Fibroblast of lung (primary cell): ENCODE measurements at regions not wholly inside any gene's neighbourhood (a gene's known extent, or its start where the extent isn't known, plus 50 kb on each side); places are given as distances from the start of the nearest gene placed in this dataset.

Experiments used
- DNase-seq, 2 donors: peaks; one replicate each; pipeline versions ENCODE4 v3.0.0 to v3.0.0-alpha.2; 2010; ENCODE audit warnings: low read depth in 2 of 2
- H2AFZ ChIP-seq: 2 replicates; pipeline ENCODE4 v1.5.1; 2012; ENCODE audit warnings: low read length, control low read depth, inconsistent platforms
- H3K27ac ChIP-seq: 2 replicates; pipeline ENCODE4 v1.5.1; 2011; ENCODE audit warnings: low read length, control low read depth; ENCODE audit not compliant: insufficient read depth
- H3K27me3 ChIP-seq: 2 replicates; pipeline ENCODE4 v1.5.1; 2011; ENCODE audit warnings: mild to moderate bottlenecking, low read length; ENCODE audit not compliant: control insufficient read depth, insufficient read depth
- H3K36me3 ChIP-seq: 2 replicates; pipeline ENCODE4 v1.5.1; 2011; ENCODE audit warnings: low read length; ENCODE audit not compliant: control insufficient read depth, insufficient read depth
- H3K4me1 ChIP-seq: 2 replicates; pipeline ENCODE4 v1.5.1; 2011; ENCODE audit warnings: low read length; ENCODE audit not compliant: control insufficient read depth, insufficient read depth; ENCODE audit errors: extremely low read depth
- H3K4me2 ChIP-seq: 2 replicates; pipeline ENCODE4 v1.5.1; 2011; ENCODE audit warnings: low read length, control low read depth; ENCODE audit not compliant: insufficient read depth; ENCODE audit errors: extremely low read depth
- H3K4me3 ChIP-seq, 4 experiments: fragments of 200-600 bp in 1 of 4; sonication (generic) in 1 of 4; replicated peaks in 1 of 4; 2 replicates each; pipeline ENCODE4 v1.5.1; 2011 to 2016; ENCODE audit warnings: low read length in 4 of 4, low read depth in 3 of 4, mild to moderate bottlenecking in 3 of 4, control low read depth in 2 of 4, inconsistent platforms in 1 of 4, mixed read lengths in 1 of 4; ENCODE audit not compliant: insufficient read depth in 1 of 4; ENCODE audit errors: control extremely low read depth in 1 of 4
- H3K79me2 ChIP-seq: 2 replicates; pipeline ENCODE4 v1.5.1; 2012; ENCODE audit warnings: mild to moderate bottlenecking, low read length, inconsistent platforms; ENCODE audit not compliant: control insufficient read depth, insufficient read depth
- H3K9ac ChIP-seq: 2 replicates; pipeline ENCODE4 v1.5.1; 2011; ENCODE audit warnings: mild to moderate bottlenecking, low read length, control low read depth; ENCODE audit not compliant: insufficient read depth
- H3K9me3 ChIP-seq: 2 replicates; pipeline ENCODE4 v1.5.1; 2012; ENCODE audit warnings: low read depth, low read length; ENCODE audit not compliant: control insufficient read depth, insufficient read depth
- H4K20me1 ChIP-seq: 2 replicates; pipeline ENCODE4 v1.5.1; 2011; ENCODE audit warnings: low read length; ENCODE audit not compliant: control insufficient read depth, insufficient read depth; ENCODE audit errors: extremely low read depth
- CTCF ChIP-seq, 2 donors: IDR thresholded peaks in 1 of 2; conservative IDR thresholded peaks in 1 of 2; 1 replicate in 1 of 2; 2 replicates in 1 of 2; pipeline ENCODE4 v1.5.1; 2011 to 2012; ENCODE audit warnings: low read length in 2 of 2, control low read depth in 1 of 2, inconsistent platforms in 1 of 2, low read depth in 1 of 2, mild to moderate bottlenecking in 1 of 2
- EZH2 ChIP-seq: IDR thresholded peaks from 2 replicates; pipeline ENCODE4 v1.5.1; 2012; ENCODE audit warnings: low read length, control low read depth, mild to moderate bottlenecking; ENCODE audit errors: missing control alignments

GRCh38 chr14:94875256-94875655 is 105.3 kb upstream of the GSC start:
- no peaks in the 10 kb centered on the region for H4K20me1 ChIP-seq
- H3K9ac ChIP-seq, result no peak overlapping the region
- no peak overlapping the region for H3K4me3 ChIP-seq
- H3K4me1 ChIP-seq, result no peaks in the 10 kb centered on the region
- no peak overlapping the region for H2AFZ ChIP-seq
- H3K36me3 ChIP-seq, result no peaks in the 10 kb centered on the region
- H3K27me3 ChIP-seq, result no peaks in the 10 kb centered on the region
- no peak for DNase-seq
- H3K27ac ChIP-seq, result no peak overlapping the region
- TF ChIP-seq CTCF (conservative IDR thresholded peaks at IDR 0.05 in 1 of 2, IDR thresholded peaks at IDR 0.05 in 1 of 2; ENCODE audit: low read depth in 1 of 2, low read length in 2 of 2) (no peak), EZH2 (no peak)
- H3K79me2 ChIP-seq, result no peaks in the 10 kb centered on the region
- no peaks in the 10 kb centered on the region for H3K9me3 ChIP-seq
- H3K4me2 ChIP-seq, result no peak overlapping the region

GRCh38 chr14:94868772-94869072 is 98.8 kb upstream of the GSC start:
- no peaks in the 10 kb centered on the region for H3K27me3 ChIP-seq
- DNase-seq, result no peak
- no peaks in the 10 kb centered on the region for H3K79me2 ChIP-seq
- H3K9me3 ChIP-seq, result no peaks in the 10 kb centered on the region
- H3K4me1 ChIP-seq, result no peaks in the 10 kb centered on the region
- H3K4me2 ChIP-seq, result no peak overlapping the region
- H2AFZ ChIP-seq, result no peak overlapping the region
- no peaks in the 10 kb centered on the region for H3K36me3 ChIP-seq
- H3K9ac ChIP-seq, result no peak overlapping the region
- TF ChIP-seq EZH2, result no peak
- TF ChIP-seq CTCF (conservative IDR thresholded peaks at IDR 0.05 in 1 of 2, IDR thresholded peaks at IDR 0.05 in 1 of 2; ENCODE audit: low read depth in 1 of 2, low read length in 2 of 2), result no peak
- H3K4me3 ChIP-seq, result no peak overlapping the region
- H3K27ac ChIP-seq, result no peak overlapping the region
- H4K20me1 ChIP-seq, result no peaks in the 10 kb centered on the region

GRCh38 chr14:94867946-94868771 is 98.2 kb upstream of the GSC start:
- Histone ChIP-seq H3K4me2 (no peak overlapping the region), H3K9ac (no peak overlapping the region), H3K79me2 (no peaks in the 10 kb centered on the region), H2AFZ (no peak overlapping the region), H4K20me1 (no peaks in the 10 kb centered on the region), H3K27ac (no peak overlapping the region), H3K36me3 (no peaks in the 10 kb centered on the region), H3K4me3 (no peak overlapping the region), H3K27me3 (no peaks in the 10 kb centered on the region), H3K9me3 (no peaks in the 10 kb centered on the region), H3K4me1 (no peaks in the 10 kb centered on the region)
- TF ChIP-seq EZH2 (no peak), CTCF (conservative IDR thresholded peaks at IDR 0.05 in 1 of 2, IDR thresholded peaks at IDR 0.05 in 1 of 2; ENCODE audit: low read depth in 1 of 2, low read length in 2 of 2) (no peak)
- peak in 1 of 2 donors; percentile 50 for DNase-seq
